GM18508 (cell line): ENCODE measurements at regions not wholly inside any gene's neighbourhood (a gene's known extent, or its start where the extent isn't known, plus 50 kb on each side); places are given as distances from the start of the nearest gene placed in this dataset.
A peak's percentile ranks its signal among the peaks of the same experiment; 100 is the strongest.
"Not testable (repeated sequence)": the region's sequence is repeated elsewhere in the genome, so short reads cannot be mapped to it uniquely, and the experiment has no call there.

Experiments used
- ATAC-seq: cut with Tn5 transposase; IDR thresholded peaks from one replicate; pipeline ENCODE4 v1.9.1; 2021; ENCODE audit warnings: moderate number of reproducible peaks; ENCODE audit not compliant: insufficient read depth, unreplicated experiment

GRCh38 chr6:135699705-135700104 is 151.8 kb upstream of the PDE7B start:
- no peak for ATAC-seq

- ATAC-seq = no peak
Observed at GRCh38 chr6:135701426-135701825, 150.1 kb upstream of the PDE7B start.

- ATAC-seq = no peak
Observed at GRCh38 chr6:135703007-135703406, 148.5 kb upstream of the PDE7B start.

- peak; percentile 86 for ATAC-seq
Observed at GRCh38 chr6:135703621-135704020, 147.9 kb upstream of the PDE7B start.

- no peak for ATAC-seq
Observed at GRCh38 chr6:135707426-135707825, 144.1 kb upstream of the PDE7B start.

GRCh38 chr6:135710042-135710441 is 141.5 kb upstream of the PDE7B start:
- no peak for ATAC-seq

GRCh38 chr6:135722190-135722589 is 129.3 kb upstream of the PDE7B start:
- ATAC-seq = no peak

- peak; percentile 94 for ATAC-seq
Observed at GRCh38 chr6:135722679-135723078, 128.8 kb upstream of the PDE7B start.

- ATAC-seq = no peak
Observed at GRCh38 chr6:135728589-135728988, 122.9 kb upstream of the PDE7B start.

- ATAC-seq = no peak
Observed at GRCh38 chr6:135731116-135731515, 120.4 kb upstream of the PDE7B start.

- ATAC-seq = not testable (repeated sequence)
Observed at GRCh38 chr6:135736351-135736750, 115.2 kb upstream of the PDE7B start.

GRCh38 chr6:135738636-135739035 is 112.9 kb upstream of the PDE7B start:
- no peak for ATAC-seq

- ATAC-seq = no peak
Observed at GRCh38 chr6:135739288-135739687, 112.2 kb upstream of the PDE7B start.

- ATAC-seq = no peak
Observed at GRCh38 chr6:135740580-135740979, 110.9 kb upstream of the PDE7B start.

GRCh38 chr6:135743476-135743875 is 108.0 kb upstream of the PDE7B start:
- ATAC-seq = no peak

- no peak for ATAC-seq
Observed at GRCh38 chr6:135748189-135748588, 103.3 kb upstream of the PDE7B start.

- ATAC-seq = no peak
Observed at GRCh38 chr6:135750081-135750480, 101.4 kb upstream of the PDE7B start.

GRCh38 chr6:135753196-135753595 is 98.3 kb upstream of the PDE7B start:
- ATAC-seq = no peak

GRCh38 chr6:135759831-135760230 is 91.7 kb upstream of the PDE7B start:
- ATAC-seq = no peak

- ATAC-seq = no peak
Observed at GRCh38 chr6:135774006-135774405, 77.5 kb upstream of the PDE7B start.

GRCh38 chr6:135779213-135779612 is 72.3 kb upstream of the PDE7B start:
- ATAC-seq = no peak

- no peak for ATAC-seq
Observed at GRCh38 chr6:135780326-135780725, 71.2 kb upstream of the PDE7B start.

GRCh38 chr6:135782546-135782945 is 69.0 kb upstream of the PDE7B start:
- ATAC-seq = no peak
